ENCODE measurements at regions not wholly inside any gene's neighbourhood (a gene's known extent, or its start where the extent isn't known, plus 50 kb on each side); places are given as distances from the start of the nearest gene placed in this dataset.

DNA sequence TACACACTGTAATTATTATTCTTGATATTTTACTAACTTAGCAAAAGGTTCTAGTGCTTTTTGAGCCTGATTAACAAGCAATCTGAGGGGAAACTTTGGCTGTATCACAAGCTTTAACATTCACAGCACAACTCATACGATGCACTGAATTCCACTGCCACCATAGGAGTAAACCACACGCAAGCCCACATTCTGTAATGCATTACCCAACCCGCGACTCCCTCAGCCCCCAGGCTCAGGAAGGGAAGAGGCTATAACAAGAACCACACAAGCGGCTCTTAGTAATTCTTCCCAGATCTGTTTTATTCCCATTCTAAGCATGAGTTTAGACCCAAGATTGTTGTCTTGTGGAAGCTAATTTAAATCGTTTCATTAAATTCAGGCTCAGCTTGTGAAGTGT, 138.5 kb upstream of the TBL1X start:
- no peaks in the 10 kb centered on the region for H3K36me3 ChIP-seq
- no peak overlapping the region for H3K9ac ChIP-seq
- no peaks in the 10 kb centered on the region for H3F3A ChIP-seq (ENCODE audit: low read depth)
- no peak overlapping the region for H3K4me3 ChIP-seq
- no peak for DNase-seq (ENCODE audit: low spot score)
- no peaks in the 10 kb centered on the region for H4K20me1 ChIP-seq (ENCODE audit: low read depth)
- Mint-ChIP-seq H3K4me3 (no peak overlapping the region), H3K9me3 (peaks cover 2% of the 10 kb centered on the region), H3K27me3 (ENCODE audit: insufficient read depth, low read depth) (peaks cover 9% of the 10 kb centered on the region), H3K4me1 (peaks cover 3% of the 10 kb centered on the region), H3K27ac (no peak overlapping the region), H3K36me3 (no peaks in the 10 kb centered on the region)
- no peaks in the 10 kb centered on the region for H3K27me3 ChIP-seq
- H3K4me1 ChIP-seq, result no peaks in the 10 kb centered on the region
- no peaks in the 10 kb centered on the region for H3K79me2 ChIP-seq (ENCODE audit: low read depth)
- TF ChIP-seq CTCF (IDR thresholded peaks at IDR 0.05) (no peak), EZH2phosphoT487 (IDR thresholded peaks at IDR 0.05) (no peak), EZH2 (IDR thresholded peaks at IDR 0.05) (no peak)
- no peak overlapping the region for H2AFZ ChIP-seq (replicated peaks)
- H3K9me3 ChIP-seq (ENCODE audit: low read depth), result no peaks in the 10 kb centered on the region
- H3K4me2 ChIP-seq, result no peak overlapping the region
- H3K27ac ChIP-seq, result no peak overlapping the region

- no peaks in the 10 kb centered on the region for H3K9me3 ChIP-seq (ENCODE audit: low read depth)
- TF ChIP-seq CTCF (IDR thresholded peaks at IDR 0.05) (no peak), EZH2 (IDR thresholded peaks at IDR 0.05) (no peak), EZH2phosphoT487 (IDR thresholded peaks at IDR 0.05) (no peak)
- H3K79me2 ChIP-seq (ENCODE audit: low read depth), result no peaks in the 10 kb centered on the region
- Mint-ChIP-seq H3K4me3 (no peak overlapping the region), H3K27me3 (ENCODE audit: insufficient read depth, low read depth) (peaks cover 9% of the 10 kb centered on the region), H3K4me1 (no peaks in the 10 kb centered on the region), H3K9me3 (peaks cover 2% of the 10 kb centered on the region), H3K36me3 (no peaks in the 10 kb centered on the region), H3K27ac (peak overlapping the region; percentile 36)
- no peak overlapping the region for H3K27ac ChIP-seq
- no peaks in the 10 kb centered on the region for H4K20me1 ChIP-seq (ENCODE audit: low read depth)
- no peak for DNase-seq (ENCODE audit: low spot score)
- H3K4me3 ChIP-seq, result no peak overlapping the region
- no peak overlapping the region for H3K4me2 ChIP-seq
- H2AFZ ChIP-seq (replicated peaks), result no peak overlapping the region
- H3K36me3 ChIP-seq, result no peaks in the 10 kb centered on the region
- H3K9ac ChIP-seq, result no peak overlapping the region
- no peaks in the 10 kb centered on the region for H3K27me3 ChIP-seq
- no peaks in the 10 kb centered on the region for H3K4me1 ChIP-seq
- no peaks in the 10 kb centered on the region for H3F3A ChIP-seq (ENCODE audit: low read depth)
Observed at GRCh38 chrX:9327086-9327746, 137.6 kb upstream of the TBL1X start.

DNA sequence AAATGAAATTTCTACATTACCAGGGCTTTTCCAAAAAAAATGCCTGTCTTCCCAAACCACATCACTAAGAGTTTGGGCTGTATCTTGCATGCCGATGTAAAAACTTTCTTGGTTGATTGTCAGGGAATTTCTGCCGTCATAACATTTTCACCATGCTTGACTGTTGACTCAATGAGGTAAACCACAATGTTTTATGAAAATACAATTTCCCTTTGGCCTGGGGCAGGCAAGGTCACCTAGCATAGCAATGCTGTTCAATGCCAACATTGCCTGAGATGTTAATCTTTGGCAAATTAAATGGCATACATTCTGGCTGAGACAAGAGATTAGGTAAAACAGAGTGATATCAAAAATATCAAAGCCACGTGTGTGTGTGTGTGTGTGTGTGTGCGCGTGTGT, 137.1 kb upstream of the TBL1X start:
- H3K27ac Mint-ChIP-seq, result no peak overlapping the region
- DNase-seq (ENCODE audit: low spot score), result no peak
- Histone ChIP-seq H3K27me3 (no peaks in the 10 kb centered on the region), H3K4me3 (no peak overlapping the region), H3K4me2 (no peak overlapping the region), H3K36me3 (no peaks in the 10 kb centered on the region), H3K4me1 (no peaks in the 10 kb centered on the region), H3K9me3 (ENCODE audit: low read depth) (no peaks in the 10 kb centered on the region), H3F3A (ENCODE audit: low read depth) (no peaks in the 10 kb centered on the region), H3K27ac (no peak overlapping the region), H3K79me2 (ENCODE audit: low read depth) (no peaks in the 10 kb centered on the region), H2AFZ (replicated peaks) (no peak overlapping the region), H4K20me1 (ENCODE audit: low read depth) (no peaks in the 10 kb centered on the region), H3K9ac (no peak overlapping the region)
- H3K9me3 Mint-ChIP-seq, result peaks cover 2% of the 10 kb centered on the region
- TF ChIP-seq CTCF (IDR thresholded peaks at IDR 0.05) (no peak), EZH2 (IDR thresholded peaks at IDR 0.05) (no peak), EZH2phosphoT487 (IDR thresholded peaks at IDR 0.05) (no peak)
- no peaks in the 10 kb centered on the region for H3K36me3 Mint-ChIP-seq
- H3K27me3 Mint-ChIP-seq (ENCODE audit: insufficient read depth, low read depth), result peaks cover 9% of the 10 kb centered on the region
- H3K4me1 Mint-ChIP-seq, result no peaks in the 10 kb centered on the region
- H3K4me3 Mint-ChIP-seq, result no peak overlapping the region

Measured in neural progenitor cell (in vitro differentiated cells).